SK-N-SH (cell line): ENCODE measurements at regions not wholly inside any gene's neighbourhood (a gene's known extent, or its start where the extent isn't known, plus 50 kb on each side); places are given as distances from the start of the nearest gene placed in this dataset.

Experiments
- CTCF ChIA-PET: fragments of 300-600, 350-600 bp; formaldehyde crosslinking; extraction: SDS; loops from one replicate; lab custom pipeline; 2021; lab: Yijun Ruan, JAX
- POLR2A ChIA-PET: fragments of 350-600 bp; sonication (Branson Sonifier 250); formaldehyde crosslinking; extraction: SDS; loops from one replicate; lab custom pipeline; 2020; ENCODE audit warnings: antibody characterized with exemption, inconsistent platforms; lab: Yijun Ruan, JAX
- DNase-seq: peaks from one replicate; pipeline ENCODE4 v3.0.0; 2012
- H2AFZ ChIP-seq: fragments of 200-600 bp; sonication (generic); 2 replicates; pipeline ENCODE4 v1.8.1; 2016; ENCODE audit warnings: antibody characterized with exemption, mild to moderate bottlenecking, low read depth
- H3F3A ChIP-seq: fragments of 200-600 bp; sonication (generic); replicated peaks from 2 replicates; pipeline ENCODE3; 2016; ENCODE audit warnings: antibody characterized with exemption, mild to moderate bottlenecking; ENCODE audit not compliant: insufficient read depth
- H3K27ac ChIP-seq, 2 experiments: fragments of 200-500 bp in 1 of 2; fragments of 200-600 bp in 1 of 2; sonication (Bioruptor generic) in 1 of 2; sonication (generic), shearing (Covaris generic) in 1 of 2; 2 replicates each; pipeline versions ENCODE4 v1.5.1 to v1.6.1; 2014 to 2016; ENCODE audit warnings: low read depth in 2 of 2, inconsistent platforms in 1 of 2, low read length in 1 of 2, mild to moderate bottlenecking in 1 of 2, mixed read lengths in 1 of 2
- H3K27me3 ChIP-seq: fragments of 200-600 bp; sonication (generic), shearing (Covaris generic); 2 replicates; pipeline ENCODE4 v1.6.1; 2016; ENCODE audit warnings: mixed run types; ENCODE audit not compliant: insufficient read depth
- H3K36me3 ChIP-seq, 2 experiments: fragments of 200-500 bp in 1 of 2; fragments of 200-600 bp in 1 of 2; sonication (Bioruptor generic) in 1 of 2; sonication (generic) in 1 of 2; replicated peaks in 1 of 2; 2 replicates each; pipeline versions ENCODE3 to v1.5.1; 2014 to 2016; ENCODE audit warnings: low read length in 1 of 2, mild to moderate bottlenecking in 1 of 2; ENCODE audit not compliant: insufficient read depth in 2 of 2, control insufficient read depth in 1 of 2
- H3K4me1 ChIP-seq, 2 experiments: fragments of 200-500 bp in 1 of 2; fragments of 200-600 bp in 1 of 2; sonication (Bioruptor generic) in 1 of 2; sonication (generic), shearing (Covaris generic) in 1 of 2; 2 replicates each; pipeline versions ENCODE4 v1.5.1 to v1.6.1; 2014 to 2016; ENCODE audit warnings: low read depth in 1 of 2, low read length in 1 of 2, mixed run types in 1 of 2; ENCODE audit not compliant: insufficient read depth in 2 of 2, control insufficient read depth in 1 of 2
- H3K4me2 ChIP-seq: fragments of 200-600 bp; sonication (generic), shearing (Covaris generic); 2 replicates; pipeline ENCODE4 v1.6.1; 2017; ENCODE audit warnings: mixed run types
- H3K4me3 ChIP-seq, 2 experiments: fragments of 200-500 bp in 1 of 2; fragments of 200-600 bp in 1 of 2; sonication (Bioruptor generic) in 1 of 2; sonication (generic), shearing (Covaris generic) in 1 of 2; 2 replicates each; pipeline versions ENCODE4 v1.5.1 to v1.8.1; 2014 to 2016; ENCODE audit warnings: low read depth in 2 of 2, inconsistent platforms in 1 of 2, low read length in 1 of 2, mild to moderate bottlenecking in 1 of 2, mixed read lengths in 1 of 2, moderate library complexity in 1 of 2
- H3K79me2 ChIP-seq: fragments of 200-600 bp; sonication (generic); 2 replicates; pipeline ENCODE4 v1.8.1; 2017; ENCODE audit warnings: mild to moderate bottlenecking; ENCODE audit not compliant: insufficient read depth
- H3K9ac ChIP-seq: fragments of 200-600 bp; sonication (generic); 2 replicates; pipeline ENCODE4 v1.6.1; 2017; ENCODE audit warnings: mixed run types
- H3K9me2 ChIP-seq: fragments of 200-600 bp; sonication (generic); 2 replicates; pipeline ENCODE4 v1.6.1; 2017; ENCODE audit warnings: mixed run types
- H3K9me3 ChIP-seq: fragments of 200-600 bp; sonication (generic); 2 replicates; pipeline ENCODE4 v1.6.1; 2017; ENCODE audit warnings: mixed run types, mild to moderate bottlenecking, moderate library complexity
- H4K20me1 ChIP-seq: fragments of 200-600 bp; sonication (generic); 2 replicates; pipeline ENCODE4 v1.6.1; 2017; ENCODE audit warnings: mild to moderate bottlenecking, mixed run types; ENCODE audit not compliant: insufficient read depth
- ELF1 ChIP-seq: IDR thresholded peaks from 2 replicates; pipeline ENCODE4 v1.4.0; 2012
- EZH2phosphoT487 ChIP-seq: fragments of 200-600 bp; sonication (generic); IDR thresholded peaks from 2 replicates; pipeline ENCODE4 v1.6.1; 2017; ENCODE audit warnings: low read depth, mixed run types, mild to moderate bottlenecking, antibody characterized with exemption, moderate library complexity, borderline replicate concordance
- GABPA ChIP-seq: IDR thresholded peaks from 2 replicates; pipeline ENCODE4 v1.4.0; 2012; ENCODE audit warnings: low read depth, mild to moderate bottlenecking
- MEF2A ChIP-seq: IDR thresholded peaks from 2 replicates; pipeline ENCODE4 v1.4.0; 2012; ENCODE audit warnings: low read depth, borderline replicate concordance
- MXI1 ChIP-seq: IDR thresholded peaks from 2 replicates; pipeline ENCODE4 v1.6.1; 2012; ENCODE audit warnings: mild to moderate bottlenecking, low read depth, low read length, improper control_type of control experiment
- RAD21 ChIP-seq: IDR thresholded peaks from 2 replicates; pipeline ENCODE4 v1.6.1; 2012; ENCODE audit warnings: mild to moderate bottlenecking, low read length
- RCOR1 ChIP-seq: fragments of 150-350 bp; IDR thresholded peaks from 2 replicates; pipeline ENCODE4 v1.6.1; 2017; ENCODE audit warnings: antibody characterized with exemption, low read length
- RFX5 ChIP-seq: IDR thresholded peaks from 2 replicates; pipeline ENCODE4 v1.6.1; 2012; ENCODE audit warnings: mild to moderate bottlenecking, improper control_type of control experiment, low read length
- SIN3A ChIP-seq: IDR thresholded peaks from 2 replicates; pipeline ENCODE4 v1.6.1; 2012; ENCODE audit warnings: low read depth, mild to moderate bottlenecking, low read length, moderate library complexity, borderline replicate concordance
- WGBS: methylation state at CpG from one replicate; pipeline ENCODE4 v1.1.6; 2017; ENCODE audit warnings: low lambda C conversion rate; 5-methylcytosine and 5-hydroxymethylcytosine counted together
- TF ChIP-seq, protein P1 (sequence below): fragments of 150-350 bp; IDR thresholded peaks from 2 replicates; pipeline ENCODE4 v1.6.1; 2016; ENCODE audit warnings: mild to moderate bottlenecking, low read depth, low read length
- TF ChIP-seq, protein P2 (sequence below): IDR thresholded peaks from 2 replicates; pipeline ENCODE4; 2012
- TF ChIP-seq, protein P3 (sequence below): IDR thresholded peaks from 2 replicates; pipeline ENCODE4 v1.6.1; 2012; ENCODE audit warnings: mild to moderate bottlenecking, low read depth, low read length, moderate library complexity
- TF ChIP-seq, protein P4 (sequence below): fragments of 150-350 bp; IDR thresholded peaks from 2 replicates; pipeline ENCODE4 v1.6.1; 2017; ENCODE audit warnings: antibody characterized with exemption, low read length, low read depth, borderline replicate concordance
- TF ChIP-seq, protein P5 (sequence below): IDR thresholded peaks from 2 replicates; pipeline ENCODE4 v1.4.0; 2012; ENCODE audit warnings: low read depth, borderline replicate concordance
- TF ChIP-seq, protein P6 (sequence below): IDR thresholded peaks from 2 replicates; pipeline ENCODE4 v1.4.0; 2012; ENCODE audit warnings: low read depth

DNA sequence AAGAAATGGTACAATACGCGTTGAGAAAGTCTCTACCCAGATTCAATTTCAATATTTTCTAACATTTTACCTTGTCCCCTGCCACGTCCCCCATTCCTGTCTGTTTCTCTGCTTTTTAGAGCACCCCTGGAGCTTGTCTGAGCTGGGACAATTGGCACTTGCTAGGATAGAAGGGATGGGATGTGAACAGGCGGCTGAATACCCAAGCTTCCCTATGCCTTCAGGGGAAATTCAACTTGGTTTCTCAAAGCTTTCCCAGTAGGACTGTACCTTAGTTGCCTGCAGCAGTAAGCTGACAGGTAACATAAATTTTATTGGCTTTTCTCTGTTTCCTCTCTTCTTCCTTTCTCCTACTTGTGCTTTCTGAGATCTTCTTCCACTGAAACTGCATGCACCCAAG lies 1663.3 kb downstream of the EFNB2 start (continued):
- no peak for TF ChIP-seq MXI1

DNA sequence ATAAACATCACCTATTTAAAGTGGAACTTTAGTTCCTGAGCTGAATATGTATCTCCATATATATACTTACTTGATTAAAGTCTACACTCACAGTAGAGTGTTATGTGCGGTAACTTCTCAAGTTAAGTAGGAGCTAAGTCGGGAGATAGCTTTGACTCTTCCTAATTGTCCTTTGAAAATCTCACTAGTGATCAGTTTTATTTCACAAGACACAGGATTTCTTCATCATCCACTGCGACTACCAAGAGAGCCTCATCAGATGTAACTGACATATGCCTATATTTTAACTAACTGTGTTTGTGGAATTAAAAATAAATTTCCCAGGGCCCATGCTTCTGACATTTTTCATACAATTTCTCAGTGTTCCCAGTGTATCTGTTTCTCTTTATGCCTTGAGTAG lies 1664.0 kb downstream of the EFNB2 start:
- CTCF ChIA-PET: no interaction called here
- no peak overlapping the region for H3K4me2 ChIP-seq
- H3K4me3 ChIP-seq: no peak overlapping the region
- no peak overlapping the region for H3K9ac ChIP-seq
- TF ChIP-seq RAD21 (no peak), GABPA (no peak), RCOR1 (no peak)
- TF ChIP-seq, protein P1, sequence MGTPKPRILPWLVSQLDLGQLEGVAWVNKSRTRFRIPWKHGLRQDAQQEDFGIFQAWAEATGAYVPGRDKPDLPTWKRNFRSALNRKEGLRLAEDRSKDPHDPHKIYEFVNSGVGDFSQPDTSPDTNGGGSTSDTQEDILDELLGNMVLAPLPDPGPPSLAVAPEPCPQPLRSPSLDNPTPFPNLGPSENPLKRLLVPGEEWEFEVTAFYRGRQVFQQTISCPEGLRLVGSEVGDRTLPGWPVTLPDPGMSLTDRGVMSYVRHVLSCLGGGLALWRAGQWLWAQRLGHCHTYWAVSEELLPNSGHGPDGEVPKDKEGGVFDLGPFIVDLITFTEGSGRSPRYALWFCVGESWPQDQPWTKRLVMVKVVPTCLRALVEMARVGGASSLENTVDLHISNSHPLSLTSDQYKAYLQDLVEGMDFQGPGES: no peak
- TF ChIP-seq, protein P2, sequence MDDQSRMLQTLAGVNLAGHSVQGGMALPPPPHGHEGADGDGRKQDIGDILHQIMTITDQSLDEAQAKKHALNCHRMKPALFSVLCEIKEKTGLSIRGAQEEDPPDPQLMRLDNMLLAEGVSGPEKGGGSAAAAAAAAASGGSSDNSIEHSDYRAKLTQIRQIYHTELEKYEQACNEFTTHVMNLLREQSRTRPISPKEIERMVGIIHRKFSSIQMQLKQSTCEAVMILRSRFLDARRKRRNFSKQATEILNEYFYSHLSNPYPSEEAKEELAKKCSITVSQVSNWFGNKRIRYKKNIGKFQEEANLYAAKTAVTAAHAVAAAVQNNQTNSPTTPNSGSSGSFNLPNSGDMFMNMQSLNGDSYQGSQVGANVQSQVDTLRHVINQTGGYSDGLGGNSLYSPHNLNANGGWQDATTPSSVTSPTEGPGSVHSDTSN: no peak
- TF ChIP-seq, protein P3, sequence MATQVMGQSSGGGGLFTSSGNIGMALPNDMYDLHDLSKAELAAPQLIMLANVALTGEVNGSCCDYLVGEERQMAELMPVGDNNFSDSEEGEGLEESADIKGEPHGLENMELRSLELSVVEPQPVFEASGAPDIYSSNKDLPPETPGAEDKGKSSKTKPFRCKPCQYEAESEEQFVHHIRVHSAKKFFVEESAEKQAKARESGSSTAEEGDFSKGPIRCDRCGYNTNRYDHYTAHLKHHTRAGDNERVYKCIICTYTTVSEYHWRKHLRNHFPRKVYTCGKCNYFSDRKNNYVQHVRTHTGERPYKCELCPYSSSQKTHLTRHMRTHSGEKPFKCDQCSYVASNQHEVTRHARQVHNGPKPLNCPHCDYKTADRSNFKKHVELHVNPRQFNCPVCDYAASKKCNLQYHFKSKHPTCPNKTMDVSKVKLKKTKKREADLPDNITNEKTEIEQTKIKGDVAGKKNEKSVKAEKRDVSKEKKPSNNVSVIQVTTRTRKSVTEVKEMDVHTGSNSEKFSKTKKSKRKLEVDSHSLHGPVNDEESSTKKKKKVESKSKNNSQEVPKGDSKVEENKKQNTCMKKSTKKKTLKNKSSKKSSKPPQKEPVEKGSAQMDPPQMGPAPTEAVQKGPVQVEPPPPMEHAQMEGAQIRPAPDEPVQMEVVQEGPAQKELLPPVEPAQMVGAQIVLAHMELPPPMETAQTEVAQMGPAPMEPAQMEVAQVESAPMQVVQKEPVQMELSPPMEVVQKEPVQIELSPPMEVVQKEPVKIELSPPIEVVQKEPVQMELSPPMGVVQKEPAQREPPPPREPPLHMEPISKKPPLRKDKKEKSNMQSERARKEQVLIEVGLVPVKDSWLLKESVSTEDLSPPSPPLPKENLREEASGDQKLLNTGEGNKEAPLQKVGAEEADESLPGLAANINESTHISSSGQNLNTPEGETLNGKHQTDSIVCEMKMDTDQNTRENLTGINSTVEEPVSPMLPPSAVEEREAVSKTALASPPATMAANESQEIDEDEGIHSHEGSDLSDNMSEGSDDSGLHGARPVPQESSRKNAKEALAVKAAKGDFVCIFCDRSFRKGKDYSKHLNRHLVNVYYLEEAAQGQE: no peak
- H3K4me1 ChIP-seq: no peaks in the 10 kb centered on the region; a peak in 1 of 4 replicates
- H3K27ac ChIP-seq: no peak overlapping the region
- no peaks in the 10 kb centered on the region for H3K79me2 ChIP-seq
- H2AFZ ChIP-seq: no peak overlapping the region
- POLR2A ChIA-PET: no interaction called here
- H3F3A ChIP-seq: no peaks in the 10 kb centered on the region
- DNase-seq: no peak
- no peaks in the 10 kb centered on the region for H4K20me1 ChIP-seq
- H3K9me2 ChIP-seq: no peaks in the 10 kb centered on the region
- 55% methylated on average over 3 of the region's 3 CpGs for WGBS
- H3K27me3 ChIP-seq: no peaks in the 10 kb centered on the region
- H3K9me3 ChIP-seq: no peaks in the 10 kb centered on the region
- H3K36me3 ChIP-seq: no peaks in the 10 kb centered on the region

DNA sequence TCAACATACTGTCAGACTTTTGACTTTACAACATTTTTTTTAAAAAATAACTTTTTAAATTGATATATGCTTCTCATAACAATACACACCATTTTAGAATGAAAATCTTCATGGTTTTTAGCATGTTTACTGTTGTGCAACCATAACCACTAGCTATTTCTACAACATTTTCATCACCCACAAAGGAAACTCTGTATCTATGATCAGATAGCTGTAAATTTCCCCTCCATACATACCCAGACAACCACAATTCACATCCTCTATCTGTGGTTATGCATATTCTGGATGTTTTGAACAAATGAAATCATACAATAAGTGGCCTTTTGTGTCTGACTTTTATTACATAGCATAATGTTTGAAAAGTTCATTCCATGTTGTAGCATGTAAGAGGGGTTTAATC lies 1666.0 kb downstream of the EFNB2 start:
- CTCF ChIA-PET: no interaction called here
- TF ChIP-seq SIN3A: no peak
- TF ChIP-seq RFX5: no peak
- TF ChIP-seq, protein P4, sequence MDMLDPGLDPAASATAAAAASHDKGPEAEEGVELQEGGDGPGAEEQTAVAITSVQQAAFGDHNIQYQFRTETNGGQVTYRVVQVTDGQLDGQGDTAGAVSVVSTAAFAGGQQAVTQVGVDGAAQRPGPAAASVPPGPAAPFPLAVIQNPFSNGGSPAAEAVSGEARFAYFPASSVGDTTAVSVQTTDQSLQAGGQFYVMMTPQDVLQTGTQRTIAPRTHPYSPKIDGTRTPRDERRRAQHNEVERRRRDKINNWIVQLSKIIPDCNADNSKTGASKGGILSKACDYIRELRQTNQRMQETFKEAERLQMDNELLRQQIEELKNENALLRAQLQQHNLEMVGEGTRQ: no peak
- TF ChIP-seq, protein P5, sequence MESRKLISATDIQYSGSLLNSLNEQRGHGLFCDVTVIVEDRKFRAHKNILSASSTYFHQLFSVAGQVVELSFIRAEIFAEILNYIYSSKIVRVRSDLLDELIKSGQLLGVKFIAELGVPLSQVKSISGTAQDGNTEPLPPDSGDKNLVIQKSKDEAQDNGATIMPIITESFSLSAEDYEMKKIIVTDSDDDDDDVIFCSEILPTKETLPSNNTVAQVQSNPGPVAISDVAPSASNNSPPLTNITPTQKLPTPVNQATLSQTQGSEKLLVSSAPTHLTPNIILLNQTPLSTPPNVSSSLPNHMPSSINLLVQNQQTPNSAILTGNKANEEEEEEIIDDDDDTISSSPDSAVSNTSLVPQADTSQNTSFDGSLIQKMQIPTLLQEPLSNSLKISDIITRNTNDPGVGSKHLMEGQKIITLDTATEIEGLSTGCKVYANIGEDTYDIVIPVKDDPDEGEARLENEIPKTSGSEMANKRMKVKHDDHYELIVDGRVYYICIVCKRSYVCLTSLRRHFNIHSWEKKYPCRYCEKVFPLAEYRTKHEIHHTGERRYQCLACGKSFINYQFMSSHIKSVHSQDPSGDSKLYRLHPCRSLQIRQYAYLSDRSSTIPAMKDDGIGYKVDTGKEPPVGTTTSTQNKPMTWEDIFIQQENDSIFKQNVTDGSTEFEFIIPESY: no peak
- TF ChIP-seq, protein P6, sequence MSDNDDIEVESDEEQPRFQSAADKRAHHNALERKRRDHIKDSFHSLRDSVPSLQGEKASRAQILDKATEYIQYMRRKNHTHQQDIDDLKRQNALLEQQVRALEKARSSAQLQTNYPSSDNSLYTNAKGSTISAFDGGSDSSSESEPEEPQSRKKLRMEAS: no peak
- no peak for TF ChIP-seq RCOR1
- no peak for TF ChIP-seq ELF1
- TF ChIP-seq MEF2A: no peak
- TF ChIP-seq, protein P1: no peak
- TF ChIP-seq RAD21: no peak
- TF ChIP-seq EZH2phosphoT487: no peak

More for the DNA sequence above, 1666.0 kb downstream of the EFNB2 start:
- Histone ChIP-seq H3K9me3 (no peaks in the 10 kb centered on the region), H3K36me3 (no peaks in the 10 kb centered on the region), H3K4me2 (no peak overlapping the region), H3K4me3 (no peak overlapping the region), H3K27me3 (no peaks in the 10 kb centered on the region), H2AFZ (no peak overlapping the region), H3K9ac (no peak overlapping the region), H3K27ac (no peak overlapping the region), H3K9me2 (no peaks in the 10 kb centered on the region), H4K20me1 (no peaks in the 10 kb centered on the region), H3F3A (no peaks in the 10 kb centered on the region), H3K4me1 (no peaks in the 10 kb centered on the region), H3K79me2 (no peaks in the 10 kb centered on the region)
- POLR2A ChIA-PET: no interaction called here
- no peak for DNase-seq
